ENCODE measurements at regions not wholly inside any gene's neighbourhood (a gene's known extent, or its start where the extent isn't known, plus 50 kb on each side); places are given as distances from the start of the nearest gene placed in this dataset.

GRCh38 chrX:20653070-20653469 lies 386.4 kb upstream of the RPS6KA3 start:
- no peak for DNase-seq (ENCODE audit: extremely low spot score, insufficient read length, low read depth)
- peak; percentile 63 for FAIRE-seq

- DNase-seq (ENCODE audit: extremely low spot score, insufficient read length, low read depth) (no peak), FAIRE-seq (no peak)
Measured at GRCh38 chrX:20641954-20642353, 375.2 kb upstream of the RPS6KA3 start.

DNA sequence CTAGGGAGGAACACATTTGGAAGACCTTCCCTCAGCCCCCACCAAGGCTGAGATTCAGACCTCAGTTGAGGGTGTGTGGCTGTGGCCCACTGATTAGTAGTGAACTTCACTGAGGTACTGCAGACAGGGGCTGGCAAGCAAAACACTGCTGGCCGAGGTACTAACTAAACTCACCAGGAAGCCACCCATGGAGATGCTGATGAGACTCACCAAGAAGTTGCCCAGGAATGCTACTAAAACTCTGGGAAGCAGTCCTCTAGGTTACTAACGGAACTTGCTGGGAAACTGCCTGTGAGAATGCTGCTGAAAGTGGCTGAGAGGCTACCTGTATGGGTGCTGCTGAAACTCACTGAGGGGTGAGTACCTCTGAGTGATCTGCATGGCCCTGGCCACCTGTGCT lies 372.4 kb upstream of the RPS6KA3 start:
- no peak for DNase-seq (ENCODE audit: extremely low spot score, insufficient read length, low read depth)
- no peak for FAIRE-seq

- FAIRE-seq (no peak), DNase-seq (ENCODE audit: extremely low spot score, insufficient read length, low read depth) (no peak)
Measured at GRCh38 chrX:20637351-20637750, 370.6 kb upstream of the RPS6KA3 start.

GRCh38 chrX:20633451-20633850 lies 366.7 kb upstream of the RPS6KA3 start:
- FAIRE-seq: no peak

GRCh38 chrX:20623448-20623847 lies 356.7 kb upstream of the RPS6KA3 start:
- DNase-seq (ENCODE audit: extremely low spot score, insufficient read length, low read depth): no peak
- FAIRE-seq: peak; percentile 29

More at GRCh38 chrX:20633451-20633850, 366.7 kb upstream of the RPS6KA3 start:
- no peak for DNase-seq (ENCODE audit: extremely low spot score, insufficient read length, low read depth)

DNA sequence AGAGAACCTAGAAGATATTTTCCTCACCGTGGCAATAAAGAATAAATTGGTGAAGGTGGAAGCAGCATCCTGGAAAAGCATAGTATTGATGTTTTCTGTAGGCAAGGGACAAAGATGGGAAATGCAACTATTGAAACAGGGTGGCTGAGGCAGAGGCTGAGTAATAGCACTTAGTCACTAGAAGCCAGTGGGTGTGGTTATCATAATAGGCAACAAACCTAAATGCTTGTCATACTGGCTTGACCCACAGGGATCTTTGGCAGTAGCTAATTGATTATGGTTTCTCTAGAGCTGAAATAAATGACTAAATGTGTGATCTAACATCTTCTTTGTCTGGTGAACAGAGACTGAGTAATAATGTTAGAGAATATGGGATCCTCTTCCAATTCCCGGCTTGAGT lies 353.6 kb upstream of the RPS6KA3 start:
- FAIRE-seq: no peak

GRCh38 chrX:20609916-20610415 lies 343.3 kb upstream of the RPS6KA3 start:
- no peak for FAIRE-seq
- DNase-seq (ENCODE audit: extremely low spot score, insufficient read length, low read depth): no peak

More for the DNA sequence above, 353.6 kb upstream of the RPS6KA3 start:
- no peak for DNase-seq (ENCODE audit: extremely low spot score, insufficient read length, low read depth)

GRCh38 chrX:20606831-20607230 lies 340.1 kb upstream of the RPS6KA3 start:
- no peak for DNase-seq (ENCODE audit: extremely low spot score, insufficient read length, low read depth)
- FAIRE-seq: no peak

GRCh38 chrX:20596856-20597255 lies 330.1 kb upstream of the RPS6KA3 start:
- FAIRE-seq: no peak
- DNase-seq (ENCODE audit: extremely low spot score, insufficient read length, low read depth): no peak

GRCh38 chrX:20595928-20596575 lies 329.3 kb upstream of the RPS6KA3 start:
- no peak for DNase-seq (ENCODE audit: extremely low spot score, insufficient read length, low read depth)
- no peak for FAIRE-seq

DNA sequence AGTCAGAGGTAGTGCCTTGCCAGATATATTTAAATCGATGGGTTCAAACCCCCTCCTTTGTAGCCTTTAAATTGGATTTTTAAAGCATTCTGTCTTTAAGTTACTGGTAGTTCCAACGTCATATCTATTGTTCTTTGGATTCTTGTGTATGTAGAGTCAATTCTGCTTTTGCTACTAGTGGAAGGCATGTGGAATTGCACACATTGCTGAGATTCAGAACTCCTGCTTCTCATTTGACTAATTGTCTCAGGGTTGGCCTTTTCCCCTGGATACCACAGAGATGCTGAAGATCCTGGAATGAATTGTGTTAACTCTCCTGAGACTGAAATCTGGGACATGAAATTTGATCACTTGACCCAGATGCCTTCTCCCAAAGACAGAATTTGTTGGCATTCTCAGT lies 328.3 kb upstream of the RPS6KA3 start:
- DNase-seq (ENCODE audit: extremely low spot score, insufficient read length, low read depth) (no peak), FAIRE-seq (no peak)

GRCh38 chrX:20593836-20594235 lies 327.1 kb upstream of the RPS6KA3 start:
- no peak for DNase-seq (ENCODE audit: extremely low spot score, insufficient read length, low read depth)
- FAIRE-seq: no peak

- DNase-seq (ENCODE audit: extremely low spot score, insufficient read length, low read depth) (no peak), FAIRE-seq (no peak)
Measured at GRCh38 chrX:20593402-20593801, 326.7 kb upstream of the RPS6KA3 start.

GRCh38 chrX:20591246-20591645 lies 324.5 kb upstream of the RPS6KA3 start:
- FAIRE-seq: no peak
- DNase-seq (ENCODE audit: extremely low spot score, insufficient read length, low read depth): no peak

- FAIRE-seq: no peak
- DNase-seq (ENCODE audit: extremely low spot score, insufficient read length, low read depth): no peak
Measured at GRCh38 chrX:20585782-20586181, 319.1 kb upstream of the RPS6KA3 start.

GRCh38 chrX:20571611-20572010 lies 304.9 kb upstream of the RPS6KA3 start:
- DNase-seq (ENCODE audit: extremely low spot score, insufficient read length, low read depth) (no peak), FAIRE-seq (no peak)

GRCh38 chrX:20567108-20567507 lies 300.4 kb upstream of the RPS6KA3 start:
- DNase-seq (ENCODE audit: extremely low spot score, insufficient read length, low read depth) (no peak), FAIRE-seq (peak; percentile 59)

DNA sequence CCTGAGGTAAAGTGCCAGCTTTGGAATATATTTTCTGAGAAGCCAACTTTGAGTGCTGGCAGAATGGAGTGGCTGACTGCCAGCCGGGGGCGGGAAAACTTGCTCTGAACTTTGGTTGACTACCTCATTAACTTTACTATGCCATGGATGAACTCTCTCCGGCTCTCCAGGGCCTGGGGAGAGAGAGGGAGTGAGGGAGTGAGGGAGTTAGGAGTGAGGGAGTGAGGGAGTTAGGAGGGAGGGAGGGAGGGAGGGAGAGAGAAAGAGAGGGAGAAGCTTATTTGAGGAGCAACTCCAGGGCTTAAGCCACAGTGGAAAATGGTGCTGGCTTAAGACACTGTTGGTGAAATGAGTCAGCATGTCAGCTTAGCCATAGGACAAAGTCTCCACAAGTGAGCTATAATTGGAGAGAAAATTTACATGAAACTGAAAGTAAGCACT lies 280.9 kb upstream of the RPS6KA3 start:
- DNase-seq (ENCODE audit: extremely low spot score, insufficient read length, low read depth): no peak
- FAIRE-seq: peak; percentile 50

- DNase-seq (ENCODE audit: extremely low spot score, insufficient read length, low read depth): no peak
- no peak for FAIRE-seq
Measured at GRCh38 chrX:20545538-20545937, 278.8 kb upstream of the RPS6KA3 start.

- no peak for DNase-seq (ENCODE audit: extremely low spot score, insufficient read length, low read depth)
- FAIRE-seq: no peak
Measured at GRCh38 chrX:20542072-20542471, 275.4 kb upstream of the RPS6KA3 start.

DNA sequence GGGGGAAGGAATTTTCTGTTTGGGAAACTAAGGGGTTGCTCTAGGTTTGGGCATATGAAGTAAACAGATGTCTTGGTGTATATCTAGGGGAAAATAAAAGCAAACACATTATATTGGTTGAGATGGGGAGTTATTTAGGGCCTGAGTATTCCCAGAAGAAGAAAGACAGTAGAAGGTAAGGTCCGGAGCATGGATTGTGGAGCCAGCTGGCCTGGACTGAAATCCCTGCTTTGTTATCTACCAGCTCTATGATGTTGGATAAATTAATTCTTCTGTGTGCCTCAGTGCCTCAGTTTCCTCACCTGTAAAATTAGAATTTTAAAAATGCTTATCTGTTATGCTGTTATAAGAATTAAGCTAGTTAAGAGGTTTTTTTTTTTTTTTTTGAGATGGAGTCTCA lies 272.3 kb upstream of the RPS6KA3 start:
- DNase-seq (ENCODE audit: extremely low spot score, insufficient read length, low read depth) (no peak), FAIRE-seq (no peak)
